ENCODE measurements at regions not wholly inside any gene's neighbourhood (a gene's known extent, or its start where the extent isn't known, plus 50 kb on each side); places are given as distances from the start of the nearest gene placed in this dataset.

- CTCF ChIA-PET = no interaction called here
- Histone ChIP-seq H3K4me1 (replicated peaks; ENCODE audit: insufficient read depth) (no peaks in the 10 kb centered on the region), H3F3A (ENCODE audit: insufficient read depth, low read depth) (no peaks in the 10 kb centered on the region), H3K27me3 (ENCODE audit: insufficient read depth, low read depth) (peaks cover 55% of the 10 kb centered on the region), H4K20me1 (ENCODE audit: insufficient read depth) (no peaks in the 10 kb centered on the region), H3K27ac (no peak overlapping the region), H3K79me2 (ENCODE audit: low read depth) (no peaks in the 10 kb centered on the region), H3K9me2 (ENCODE audit: insufficient read depth) (no peaks in the 10 kb centered on the region), H3K36me3 (ENCODE audit: low read depth) (no peaks in the 10 kb centered on the region), H2AFZ (no peak overlapping the region), H3K4me2 (no peak overlapping the region), H3K9me3 (ENCODE audit: insufficient read depth, low read depth) (peaks cover 21% of the 10 kb centered on the region), H3K4me3 (no peak overlapping the region)
- DNase-seq = no peak
- intact Hi-C loops (cut with micrococcal nuclease; ENCODE audit: unreplicated experiment) = no loop called here
- TF ChIP-seq, protein P1, sequence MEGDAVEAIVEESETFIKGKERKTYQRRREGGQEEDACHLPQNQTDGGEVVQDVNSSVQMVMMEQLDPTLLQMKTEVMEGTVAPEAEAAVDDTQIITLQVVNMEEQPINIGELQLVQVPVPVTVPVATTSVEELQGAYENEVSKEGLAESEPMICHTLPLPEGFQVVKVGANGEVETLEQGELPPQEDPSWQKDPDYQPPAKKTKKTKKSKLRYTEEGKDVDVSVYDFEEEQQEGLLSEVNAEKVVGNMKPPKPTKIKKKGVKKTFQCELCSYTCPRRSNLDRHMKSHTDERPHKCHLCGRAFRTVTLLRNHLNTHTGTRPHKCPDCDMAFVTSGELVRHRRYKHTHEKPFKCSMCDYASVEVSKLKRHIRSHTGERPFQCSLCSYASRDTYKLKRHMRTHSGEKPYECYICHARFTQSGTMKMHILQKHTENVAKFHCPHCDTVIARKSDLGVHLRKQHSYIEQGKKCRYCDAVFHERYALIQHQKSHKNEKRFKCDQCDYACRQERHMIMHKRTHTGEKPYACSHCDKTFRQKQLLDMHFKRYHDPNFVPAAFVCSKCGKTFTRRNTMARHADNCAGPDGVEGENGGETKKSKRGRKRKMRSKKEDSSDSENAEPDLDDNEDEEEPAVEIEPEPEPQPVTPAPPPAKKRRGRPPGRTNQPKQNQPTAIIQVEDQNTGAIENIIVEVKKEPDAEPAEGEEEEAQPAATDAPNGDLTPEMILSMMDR (conservative IDR thresholded peaks at IDR 0.05) = no peak
- TF ChIP-seq EZH2 (IDR thresholded peaks at IDR 0.05; ENCODE audit: low read depth) = no peak
- POLR2A ChIA-PET (ENCODE audit: unreplicated experiment) = no interaction called here
- BruUV-seq (replicated peaks) = no TSS peak
These were observed 113.5 kb downstream of the HTR5A start for GRCh38 chr7:155183655-155184054.

GRCh38 chr7:155184923-155185322 is 112.8 kb upstream of the INSIG1 start:
- Histone ChIP-seq H3K27ac (no peak overlapping the region), H3K4me3 (no peak overlapping the region), H2AFZ (no peak overlapping the region), H3K4me1 (replicated peaks; ENCODE audit: insufficient read depth) (0 out of 2 replicates have a peak, but pooled peaks cover 5% of the 10 kb centered on the region), H3K27me3 (ENCODE audit: insufficient read depth, low read depth) (peaks cover 55% of the 10 kb centered on the region), H3K4me2 (no peak overlapping the region), H3K9me2 (ENCODE audit: insufficient read depth) (no peaks in the 10 kb centered on the region), H3F3A (ENCODE audit: insufficient read depth, low read depth) (no peaks in the 10 kb centered on the region), H3K79me2 (ENCODE audit: low read depth) (no peaks in the 10 kb centered on the region), H3K36me3 (ENCODE audit: low read depth) (no peaks in the 10 kb centered on the region), H3K9me3 (ENCODE audit: insufficient read depth, low read depth) (peaks cover 21% of the 10 kb centered on the region), H4K20me1 (ENCODE audit: insufficient read depth) (no peaks in the 10 kb centered on the region)
- ChIA-PET CTCF (no interaction called here), POLR2A (ENCODE audit: unreplicated experiment) (no interaction called here)
- DNase-seq = no peak
- no TSS peak for BruUV-seq (replicated peaks)
- intact Hi-C loops (cut with micrococcal nuclease; ENCODE audit: unreplicated experiment) = no loop called here
- TF ChIP-seq EZH2 (IDR thresholded peaks at IDR 0.05; ENCODE audit: low read depth) = no peak

GRCh38 chr7:155187061-155187785 is 110.5 kb upstream of the INSIG1 start:
- no peak for DNase-seq
- POLR2A ChIA-PET (ENCODE audit: unreplicated experiment) = no interaction called here
- Histone ChIP-seq H3K27ac (no peak overlapping the region), H3F3A (ENCODE audit: insufficient read depth, low read depth) (no peaks in the 10 kb centered on the region), H3K9me2 (ENCODE audit: insufficient read depth) (no peaks in the 10 kb centered on the region), H3K4me3 (no peak overlapping the region), H2AFZ (no peak overlapping the region), H3K27me3 (ENCODE audit: insufficient read depth, low read depth) (peaks cover 41% of the 10 kb centered on the region), H3K79me2 (ENCODE audit: low read depth) (no peaks in the 10 kb centered on the region), H3K4me2 (no peak overlapping the region), H3K36me3 (ENCODE audit: low read depth) (no peaks in the 10 kb centered on the region), H4K20me1 (ENCODE audit: insufficient read depth) (no peaks in the 10 kb centered on the region), H3K9me3 (ENCODE audit: insufficient read depth, low read depth) (peaks cover 21% of the 10 kb centered on the region), H3K4me1 (replicated peaks; ENCODE audit: insufficient read depth) (0 out of 2 replicates have a peak, but pooled peaks cover 5% of the 10 kb centered on the region)
- intact Hi-C loops (cut with micrococcal nuclease; ENCODE audit: unreplicated experiment) = no loop called here
- BruUV-seq (replicated peaks) = no TSS peak
- TF ChIP-seq, protein P1 (conservative IDR thresholded peaks at IDR 0.05) = no peak
- no peak for TF ChIP-seq EZH2 (IDR thresholded peaks at IDR 0.05; ENCODE audit: low read depth)
- CTCF ChIA-PET = no interaction called here

- Histone ChIP-seq H3K27ac (no peak overlapping the region), H3K27me3 (ENCODE audit: insufficient read depth, low read depth) (peaks cover 41% of the 10 kb centered on the region)
- CTCF ChIA-PET = no interaction called here
These were observed 109.3 kb upstream of the INSIG1 start for GRCh38 chr7:155188357-155188756.

More at GRCh38 chr7:155188357-155188756, 109.3 kb upstream of the INSIG1 start:
- intact Hi-C loops (cut with micrococcal nuclease; ENCODE audit: unreplicated experiment) = no loop called here
- DNase-seq = no peak
- no peaks in the 10 kb centered on the region for H4K20me1 ChIP-seq (ENCODE audit: insufficient read depth)
- no peaks in the 10 kb centered on the region for H3K79me2 ChIP-seq (ENCODE audit: low read depth)
- BruUV-seq (replicated peaks) = no TSS peak
- TF ChIP-seq, protein P1 (conservative IDR thresholded peaks at IDR 0.05) = no peak
- no peak for TF ChIP-seq EZH2 (IDR thresholded peaks at IDR 0.05; ENCODE audit: low read depth)
- no peak overlapping the region for H3K4me2 ChIP-seq
- no peak overlapping the region for H3K4me3 ChIP-seq
- H2AFZ ChIP-seq = no peak overlapping the region
- H3K4me1 ChIP-seq (replicated peaks; ENCODE audit: insufficient read depth) = 0 out of 2 replicates have a peak, but pooled peaks cover 5% of the 10 kb centered on the region
- POLR2A ChIA-PET (ENCODE audit: unreplicated experiment) = interaction anchor here (0.7 kb wide), 1 partner anchor 1712 kb away, joined by 3 read pairs; no protein-coding TSS in a partner anchor
- no peaks in the 10 kb centered on the region for H3K36me3 ChIP-seq (ENCODE audit: low read depth)
- no peaks in the 10 kb centered on the region for H3F3A ChIP-seq (ENCODE audit: insufficient read depth, low read depth)
- no peaks in the 10 kb centered on the region for H3K9me2 ChIP-seq (ENCODE audit: insufficient read depth)
- peaks cover 21% of the 10 kb centered on the region for H3K9me3 ChIP-seq (ENCODE audit: insufficient read depth, low read depth)
